ENCODE measurements at regions not wholly inside any gene's neighbourhood (a gene's known extent, or its start where the extent isn't known, plus 50 kb on each side); places are given as distances from the start of the nearest gene placed in this dataset.

GRCh38 chrX:147846676-147847075, 65.0 kb upstream of the FMR1 start:
- TF ChIP-seq, protein P1, sequence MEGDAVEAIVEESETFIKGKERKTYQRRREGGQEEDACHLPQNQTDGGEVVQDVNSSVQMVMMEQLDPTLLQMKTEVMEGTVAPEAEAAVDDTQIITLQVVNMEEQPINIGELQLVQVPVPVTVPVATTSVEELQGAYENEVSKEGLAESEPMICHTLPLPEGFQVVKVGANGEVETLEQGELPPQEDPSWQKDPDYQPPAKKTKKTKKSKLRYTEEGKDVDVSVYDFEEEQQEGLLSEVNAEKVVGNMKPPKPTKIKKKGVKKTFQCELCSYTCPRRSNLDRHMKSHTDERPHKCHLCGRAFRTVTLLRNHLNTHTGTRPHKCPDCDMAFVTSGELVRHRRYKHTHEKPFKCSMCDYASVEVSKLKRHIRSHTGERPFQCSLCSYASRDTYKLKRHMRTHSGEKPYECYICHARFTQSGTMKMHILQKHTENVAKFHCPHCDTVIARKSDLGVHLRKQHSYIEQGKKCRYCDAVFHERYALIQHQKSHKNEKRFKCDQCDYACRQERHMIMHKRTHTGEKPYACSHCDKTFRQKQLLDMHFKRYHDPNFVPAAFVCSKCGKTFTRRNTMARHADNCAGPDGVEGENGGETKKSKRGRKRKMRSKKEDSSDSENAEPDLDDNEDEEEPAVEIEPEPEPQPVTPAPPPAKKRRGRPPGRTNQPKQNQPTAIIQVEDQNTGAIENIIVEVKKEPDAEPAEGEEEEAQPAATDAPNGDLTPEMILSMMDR (IDR thresholded peaks at IDR 0.05) = no peak
- TF ChIP-seq POLR2A (IDR thresholded peaks at IDR 0.05) = no peak

All from uterus (tissue), 2 donors.